Natural killer cell (primary cell): ENCODE measurements at regions not wholly inside any gene's neighbourhood (a gene's known extent, or its start where the extent isn't known, plus 50 kb on each side); places are given as distances from the start of the nearest gene placed in this dataset.

ENCODE experiments used
- ATAC-seq, 3 donors: fragments of 150-1000 bp in 2 of 3; fragments of 200-7000 bp in 1 of 3; cut with Tn5 transposase; 1 replicate in 1 of 3; 2 replicates in 2 of 3; pipeline ENCODE4 v1.10.0; 2021; ENCODE audit warnings: mild to moderate bottlenecking in 2 of 3, moderate library complexity in 2 of 3
- DNase-seq, 2 donors: peaks; one replicate each; pipeline versions ENCODE4 v3.0.0 to v3.0.0-alpha.2; 2013 to 2021; ENCODE audit warnings: mixed read lengths in 1 of 2
- H3K27ac ChIP-seq: one replicate; pipeline ENCODE4 v1.5.1; 2013; ENCODE audit warnings: mild to moderate bottlenecking, low read length
- H3K27me3 ChIP-seq: one replicate; pipeline ENCODE4 v1.6.1; 2013; ENCODE audit warnings: low read length; ENCODE audit not compliant: control insufficient read depth, insufficient read depth
- H3K36me3 ChIP-seq: one replicate; pipeline ENCODE4 v1.6.1; 2013; ENCODE audit warnings: low read length; ENCODE audit not compliant: control insufficient read depth, insufficient read depth
- H3K4me1 ChIP-seq: one replicate; pipeline ENCODE4 v1.6.1; 2013; ENCODE audit warnings: low read length; ENCODE audit not compliant: control insufficient read depth, insufficient read depth
- H3K4me3 ChIP-seq: one replicate; pipeline ENCODE4 v1.5.1; 2013; ENCODE audit warnings: low read length
- H3K9me3 ChIP-seq: one replicate; pipeline ENCODE4 v1.6.1; 2013; ENCODE audit warnings: low read length; ENCODE audit not compliant: control insufficient read depth, insufficient read depth
- H3K27ac Mint-ChIP-seq, 2 donors: one replicate each; pipeline ENCODE4 v1.8.0; 2022; ENCODE audit warnings: mild to moderate bottlenecking in 2 of 2, mixed read lengths in 2 of 2, moderate library complexity in 1 of 2
- H3K27me3 Mint-ChIP-seq, 2 donors: one replicate each; pipeline ENCODE4 v1.8.0; 2022; ENCODE audit warnings: low read depth in 2 of 2, mixed read lengths in 2 of 2
- H3K36me3 Mint-ChIP-seq: one replicate; pipeline ENCODE4 v1.8.0; 2022; ENCODE audit warnings: mixed read lengths
- H3K4me1 Mint-ChIP-seq, 2 donors: one replicate each; pipeline ENCODE4 v1.8.0; 2022; ENCODE audit warnings: mixed read lengths in 2 of 2
- H3K4me3 Mint-ChIP-seq: one replicate; pipeline ENCODE4 v1.8.0; 2022; ENCODE audit warnings: mild to moderate bottlenecking, moderate library complexity, mixed read lengths
- H3K9me3 Mint-ChIP-seq, 2 donors: one replicate each; pipeline ENCODE4 v1.8.0; 2022; ENCODE audit warnings: mixed read lengths in 2 of 2
- WGBS: methylation state at CpG from one replicate; pipeline ENCODE4 v1.1.7; 2013; ENCODE audit warnings: missing lambda C conversion rate; ENCODE audit not compliant: insufficient coverage; 5-methylcytosine and 5-hydroxymethylcytosine counted together
- intact Hi-C: fragments of 100-400 bp; cut with micrococcal nuclease; formaldehyde crosslinking; loops from one replicate; pipeline ENCODE4 v1.14.2; 2022
- TF ChIP-seq, protein P1 (sequence below): fragments of 200-600 bp; IDR thresholded peaks from one replicate; pipeline ENCODE4 v1.8.0; 2022; ENCODE audit warnings: antibody characterized with exemption

DNA sequence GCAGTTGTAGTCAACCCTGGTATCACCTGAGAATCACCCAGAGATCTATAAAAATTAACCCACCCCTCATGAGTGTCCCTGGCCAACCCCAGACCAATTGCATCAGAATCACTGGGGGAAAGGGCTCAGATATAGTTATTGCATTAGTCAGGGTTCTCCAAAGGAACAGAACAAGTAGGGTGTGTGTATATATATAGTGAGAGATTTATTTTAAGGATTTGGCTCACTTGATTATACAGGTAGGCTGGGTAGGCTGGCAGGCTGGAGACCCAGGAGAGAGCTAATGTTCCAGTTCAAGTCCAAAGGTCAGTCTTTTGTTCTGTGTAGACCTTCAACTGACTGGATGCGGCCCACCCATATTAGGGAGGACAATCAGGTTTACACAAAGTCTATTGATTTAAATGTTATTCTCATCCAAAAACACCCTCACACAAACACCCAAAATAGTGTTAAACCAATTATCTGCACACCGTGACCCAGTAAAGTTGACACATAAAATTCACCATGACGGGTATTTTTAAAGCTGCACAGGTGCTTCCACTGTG lies 372.9 kb upstream of the NFE2L3 start:
- Mint-ChIP-seq H3K9me3 (peaks cover 0 to 2% of the 10 kb centered on the region in 2 donors), H3K27me3 (peaks cover 6 to 7% of the 10 kb centered on the region in 2 donors), H3K4me3 (no peak overlapping the region), H3K4me1 (no peaks in the 10 kb centered on the region), H3K27ac (no peak overlapping the region), H3K36me3 (no peaks in the 10 kb centered on the region)
- Histone ChIP-seq H3K4me3 (no peak overlapping the region), H3K4me1 (no peaks in the 10 kb centered on the region), H3K36me3 (no peaks in the 10 kb centered on the region), H3K27me3 (no peaks in the 10 kb centered on the region), H3K27ac (no peak overlapping the region), H3K9me3 (no peaks in the 10 kb centered on the region)
- intact Hi-C loops, result no loop called here
- ATAC-seq (no peak), DNase-seq (no peak)
- WGBS, result 97% methylated on average over 3 of the region's 3 CpGs
- TF ChIP-seq, protein P1, sequence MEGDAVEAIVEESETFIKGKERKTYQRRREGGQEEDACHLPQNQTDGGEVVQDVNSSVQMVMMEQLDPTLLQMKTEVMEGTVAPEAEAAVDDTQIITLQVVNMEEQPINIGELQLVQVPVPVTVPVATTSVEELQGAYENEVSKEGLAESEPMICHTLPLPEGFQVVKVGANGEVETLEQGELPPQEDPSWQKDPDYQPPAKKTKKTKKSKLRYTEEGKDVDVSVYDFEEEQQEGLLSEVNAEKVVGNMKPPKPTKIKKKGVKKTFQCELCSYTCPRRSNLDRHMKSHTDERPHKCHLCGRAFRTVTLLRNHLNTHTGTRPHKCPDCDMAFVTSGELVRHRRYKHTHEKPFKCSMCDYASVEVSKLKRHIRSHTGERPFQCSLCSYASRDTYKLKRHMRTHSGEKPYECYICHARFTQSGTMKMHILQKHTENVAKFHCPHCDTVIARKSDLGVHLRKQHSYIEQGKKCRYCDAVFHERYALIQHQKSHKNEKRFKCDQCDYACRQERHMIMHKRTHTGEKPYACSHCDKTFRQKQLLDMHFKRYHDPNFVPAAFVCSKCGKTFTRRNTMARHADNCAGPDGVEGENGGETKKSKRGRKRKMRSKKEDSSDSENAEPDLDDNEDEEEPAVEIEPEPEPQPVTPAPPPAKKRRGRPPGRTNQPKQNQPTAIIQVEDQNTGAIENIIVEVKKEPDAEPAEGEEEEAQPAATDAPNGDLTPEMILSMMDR, result no peak

DNA sequence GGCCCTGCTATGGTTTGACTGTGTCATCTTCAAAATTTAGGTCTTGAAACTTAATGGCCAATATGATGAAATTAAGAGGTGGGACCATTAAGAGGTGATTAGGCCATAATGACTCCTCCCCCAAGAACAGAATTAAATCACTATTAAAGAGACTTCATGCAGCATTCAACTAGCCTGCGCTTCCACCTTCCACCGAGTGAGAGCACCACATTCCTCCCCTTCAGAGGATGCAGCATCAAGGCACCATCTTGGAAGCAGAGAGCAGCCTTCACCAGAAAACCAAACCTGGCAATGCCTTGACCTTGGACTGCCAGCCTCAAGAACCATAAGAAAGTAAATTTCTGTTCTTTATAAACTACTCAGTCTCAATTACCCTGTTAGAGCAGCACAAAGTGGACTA lies 371.1 kb upstream of the NFE2L3 start:
- no peak overlapping the region for H3K27ac ChIP-seq
- no peaks in the 10 kb centered on the region for H3K27me3 ChIP-seq
- H3K36me3 ChIP-seq, result no peaks in the 10 kb centered on the region
- Mint-ChIP-seq H3K4me3 (no peak overlapping the region), H3K27me3 (peaks cover 3 to 8% of the 10 kb centered on the region in 2 donors), H3K36me3 (no peaks in the 10 kb centered on the region), H3K27ac (no peak overlapping the region), H3K4me1 (no peaks in the 10 kb centered on the region), H3K9me3 (peaks cover 0 to 2% of the 10 kb centered on the region in 2 donors)
- intact Hi-C loops, result no loop called here
- TF ChIP-seq, protein P1, result no peak
- DNase-seq (no peak), ATAC-seq (no peak)
- H3K4me1 ChIP-seq, result no peaks in the 10 kb centered on the region
- H3K9me3 ChIP-seq, result no peaks in the 10 kb centered on the region
- 92% methylated on average over 2 of the region's 2 CpGs for WGBS
- no peak overlapping the region for H3K4me3 ChIP-seq

DNA sequence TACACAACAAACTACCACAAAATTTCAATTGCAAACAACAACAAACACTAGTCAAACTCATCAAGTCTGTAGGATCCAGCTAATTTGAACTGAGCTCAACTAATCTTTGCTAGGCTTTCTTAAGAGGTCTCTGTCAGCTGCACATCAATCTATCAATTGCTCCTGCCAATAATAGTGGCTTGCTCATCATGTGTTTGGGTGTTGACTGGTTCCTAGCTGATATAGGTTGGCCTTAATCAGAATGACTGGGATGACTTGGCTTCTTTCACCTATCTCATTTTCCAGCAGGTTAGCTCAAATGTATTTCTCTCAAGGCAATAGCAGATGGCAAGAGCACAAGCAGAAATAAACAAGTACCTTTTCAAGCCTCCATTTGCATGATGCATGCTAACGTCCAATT lies 370.3 kb upstream of the NFE2L3 start:
- no peaks in the 10 kb centered on the region for H3K4me1 Mint-ChIP-seq
- H3K9me3 Mint-ChIP-seq, result peaks cover 0 to 2% of the 10 kb centered on the region in 2 donors
- H3K4me1 ChIP-seq, result no peaks in the 10 kb centered on the region
- H3K27ac ChIP-seq, result no peak overlapping the region
- no peak for DNase-seq
- H3K4me3 Mint-ChIP-seq, result no peak overlapping the region
- no CpG with 5 or more reads among the region's 1 CpG for WGBS
- no peak overlapping the region for H3K4me3 ChIP-seq
- intact Hi-C loops, result no loop called here
- ATAC-seq, result no peak
- H3K36me3 Mint-ChIP-seq, result no peaks in the 10 kb centered on the region
- peaks cover 5 to 8% of the 10 kb centered on the region in 2 donors for H3K27me3 Mint-ChIP-seq
- H3K9me3 ChIP-seq, result no peaks in the 10 kb centered on the region
- no peaks in the 10 kb centered on the region for H3K27me3 ChIP-seq
- H3K27ac Mint-ChIP-seq, result no peak overlapping the region
- no peaks in the 10 kb centered on the region for H3K36me3 ChIP-seq
- TF ChIP-seq, protein P1, result no peak

DNA sequence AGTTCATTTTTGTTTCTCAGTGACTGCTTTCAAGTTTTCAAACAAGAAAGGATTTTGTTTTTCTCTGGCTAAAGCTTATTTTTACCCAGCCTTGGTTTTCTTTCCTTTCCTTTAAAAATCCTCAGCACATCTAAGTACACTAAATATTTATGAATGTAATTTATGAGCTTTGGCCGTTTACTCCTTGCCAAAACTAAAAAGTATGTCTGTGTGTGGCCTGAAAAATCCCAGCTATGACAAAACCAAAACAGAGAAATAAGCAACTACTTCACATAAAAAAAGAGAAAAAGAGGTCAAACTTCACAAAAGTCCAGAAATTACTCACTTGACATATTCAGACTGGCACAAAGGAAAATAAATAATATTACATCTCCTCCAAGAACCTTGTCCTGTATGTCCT lies 365.1 kb upstream of the NFE2L3 start:
- Histone ChIP-seq H3K9me3 (no peaks in the 10 kb centered on the region), H3K36me3 (no peaks in the 10 kb centered on the region), H3K4me3 (no peak overlapping the region), H3K27ac (no peak overlapping the region), H3K27me3 (no peaks in the 10 kb centered on the region), H3K4me1 (no peaks in the 10 kb centered on the region)
- Mint-ChIP-seq H3K4me3 (no peak overlapping the region), H3K27me3 (peaks cover 8 to 9% of the 10 kb centered on the region in 2 donors), H3K9me3 (no peaks in the 10 kb centered on the region), H3K27ac (no peak overlapping the region), H3K36me3 (no peaks in the 10 kb centered on the region), H3K4me1 (no peaks in the 10 kb centered on the region)
- TF ChIP-seq, protein P1, result no peak
- no CpG with 5 or more reads among the region's 1 CpG for WGBS
- DNase-seq, result no peak
- intact Hi-C loops, result no loop called here
- no peak for ATAC-seq
